ENCODE measurements at regions not wholly inside any gene's neighbourhood (a gene's known extent, or its start where the extent isn't known, plus 50 kb on each side); places are given as distances from the start of the nearest gene placed in this dataset.
A peak's percentile ranks its signal among the peaks of the same experiment; 100 is the strongest.

GRCh38 chr6:154604119-154604518 is 93.6 kb upstream of the CNKSR3 start:
- TF ChIP-seq CTCF (conservative IDR thresholded peaks at IDR 0.05), result no peak
- H4K5ac ChIP-seq (ENCODE audit: insufficient read length, low read depth, low read length), result no peak overlapping the region
- H4K8ac ChIP-seq (replicated peaks; ENCODE audit: insufficient read length, low read depth, low read length), result no peak overlapping the region
- no peak overlapping the region for H3K4me2 ChIP-seq (ENCODE audit: insufficient read depth, insufficient read length, low read length)
- H2BK20ac ChIP-seq (ENCODE audit: low read depth, low read length, poor library complexity, severe bottlenecking), result no peak overlapping the region
- H4K91ac ChIP-seq (ENCODE audit: insufficient read length, low read depth, low read length), result no peak overlapping the region
- no peaks in the 10 kb centered on the region for H3K9me3 ChIP-seq (ENCODE audit: control insufficient read depth, low read depth, low read length)
- H3T11ph ChIP-seq (ENCODE audit: low read length), result no peak overlapping the region
- no peak overlapping the region for H3K4ac ChIP-seq (ENCODE audit: low read depth, low read length)
- peaks cover 1% of the 10 kb centered on the region for H3K27me3 Mint-ChIP-seq (ENCODE audit: low read depth)
- no peak overlapping the region for H2AK5ac ChIP-seq (ENCODE audit: insufficient read length, low read length)
- H3K4me3 Mint-ChIP-seq, result no peak overlapping the region
- H3K23ac ChIP-seq (ENCODE audit: insufficient read length, low read depth, low read length), result no peak overlapping the region
- H3K27me3 ChIP-seq (ENCODE audit: insufficient read depth, low read length), result no peaks in the 10 kb centered on the region
- H2BK12ac ChIP-seq (ENCODE audit: insufficient read length, low read depth, low read length), result no peak overlapping the region
- H2BK5ac ChIP-seq (ENCODE audit: insufficient read length, low read length), result no peak overlapping the region
- no peaks in the 10 kb centered on the region for H3K23me2 ChIP-seq (ENCODE audit: insufficient read length, low read depth, low read length, poor library complexity, severe bottlenecking)
- WGBS (ENCODE audit: extremely low coverage, insufficient read length, low lambda C conversion rate), result no CpG with 5 or more reads among the region's 8 CpGs
- no peaks in the 10 kb centered on the region for H4K20me1 ChIP-seq (ENCODE audit: control insufficient read depth, insufficient read depth, insufficient read length)
- H3K36me3 Mint-ChIP-seq (ENCODE audit: insufficient read depth in 1 of 3, low read depth in 3 of 3), result no peaks in the 10 kb centered on the region
- H3K18ac ChIP-seq (ENCODE audit: insufficient read length, low read depth, low read length), result no peak overlapping the region
- H3K9ac ChIP-seq (ENCODE audit: extremely low read depth, insufficient read length, low read length), result no peak overlapping the region
- H3K79me2 ChIP-seq (ENCODE audit: insufficient read depth, low read length), result no peaks in the 10 kb centered on the region
- H3K56ac ChIP-seq (ENCODE audit: insufficient read length, low read depth, low read length), result no peak overlapping the region
- no peak overlapping the region for H3K27ac ChIP-seq (ENCODE audit: insufficient read length, low read depth, low read length)
- H3K4me1 ChIP-seq (ENCODE audit: insufficient read depth, low read length), result no peaks in the 10 kb centered on the region; the same call in 1 of the 2 replicates
- H3K4me1 Mint-ChIP-seq, result peaks cover 12 to 14% of the 10 kb centered on the region in 2 experiments
- H3K79me1 ChIP-seq (ENCODE audit: insufficient read depth, low read depth, low read length, poor library complexity, severe bottlenecking), result no peaks in the 10 kb centered on the region
- H2AFZ ChIP-seq (ENCODE audit: low read length), result no peak overlapping the region
- DNase-seq, result peak; percentile 39
- no peak overlapping the region for H2BK120ac ChIP-seq (ENCODE audit: low read depth, low read length, poor library complexity, severe bottlenecking)
- H3K9me3 Mint-ChIP-seq, result no peaks in the 10 kb centered on the region; a peak in 1 of 5 replicates
- no peak overlapping the region for H3K27ac Mint-ChIP-seq
- no peak overlapping the region; the same call in 1 of the 2 replicates for H3K14ac ChIP-seq (ENCODE audit: insufficient read depth, low read length)
- no peak overlapping the region for H2BK15ac ChIP-seq (ENCODE audit: low read depth, low read length)

Measured in H9 (cell line).